ENCODE measurements at regions not wholly inside any gene's neighbourhood (a gene's known extent, or its start where the extent isn't known, plus 50 kb on each side); places are given as distances from the start of the nearest gene placed in this dataset.

DNA sequence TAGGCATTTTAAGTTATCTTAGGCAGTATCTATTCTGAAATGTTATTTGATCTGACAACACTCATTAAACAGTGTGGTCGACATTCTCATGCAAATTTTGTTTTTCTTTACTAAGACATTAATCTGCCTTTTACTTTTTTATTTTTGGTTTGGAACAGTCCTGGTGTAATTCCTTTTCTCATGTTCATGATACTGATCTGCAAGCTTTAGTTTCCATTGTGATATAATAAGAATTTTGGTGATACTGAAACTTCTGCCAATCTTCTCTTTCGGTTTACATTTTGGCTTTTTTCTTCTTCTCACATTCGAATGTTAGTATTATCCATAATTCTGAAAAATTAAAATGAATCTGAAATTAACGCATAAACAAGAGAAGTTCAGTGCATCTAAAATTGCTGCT lies 281.9 kb upstream of the MTPN start:
- TF ChIP-seq ZNF384 (IDR thresholded peaks at IDR 0.05): no peak
- TF ChIP-seq ARNT (IDR thresholded peaks at IDR 0.05): no peak
- TF ChIP-seq FOXK2 (IDR thresholded peaks at IDR 0.05): no peak
- no peak for TF ChIP-seq HDGF (IDR thresholded peaks at IDR 0.05; ENCODE audit: borderline replicate concordance)
- TF ChIP-seq L3MBTL2 (conservative IDR thresholded peaks at IDR 0.05): no peak
- no peak for TF ChIP-seq NFRKB (IDR thresholded peaks at IDR 0.05)
- TF ChIP-seq, protein P1, sequence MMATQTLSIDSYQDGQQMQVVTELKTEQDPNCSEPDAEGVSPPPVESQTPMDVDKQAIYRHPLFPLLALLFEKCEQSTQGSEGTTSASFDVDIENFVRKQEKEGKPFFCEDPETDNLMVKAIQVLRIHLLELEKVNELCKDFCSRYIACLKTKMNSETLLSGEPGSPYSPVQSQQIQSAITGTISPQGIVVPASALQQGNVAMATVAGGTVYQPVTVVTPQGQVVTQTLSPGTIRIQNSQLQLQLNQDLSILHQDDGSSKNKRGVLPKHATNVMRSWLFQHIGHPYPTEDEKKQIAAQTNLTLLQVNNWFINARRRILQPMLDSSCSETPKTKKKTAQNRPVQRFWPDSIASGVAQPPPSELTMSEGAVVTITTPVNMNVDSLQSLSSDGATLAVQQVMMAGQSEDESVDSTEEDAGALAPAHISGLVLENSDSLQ (IDR thresholded peaks at IDR 0.05): no peak
- CTCF ChIA-PET: interaction anchor here (0.7 kb wide), 1 partner anchor 92 kb away, joined by 3 read pairs; no protein-coding TSS in a partner anchor
- DNase-seq (ENCODE audit: extremely low spot score): no peak
- POLR2A ChIA-PET: no interaction called here

GRCh38 chr7:136256491-136256890 lies 279.3 kb upstream of the MTPN start:
- TF ChIP-seq ELF4 (IDR thresholded peaks at IDR 0.05): no peak
- no peak for TF ChIP-seq SP1 (IDR thresholded peaks at IDR 0.05)
- TF ChIP-seq FOXA1 (IDR thresholded peaks at IDR 0.05): no peak
- TF ChIP-seq, protein P1 (IDR thresholded peaks at IDR 0.05): no peak
- TF ChIP-seq FOXK2 (IDR thresholded peaks at IDR 0.05): no peak
- no peak for TF ChIP-seq TARDBP (IDR thresholded peaks at IDR 0.05)
- no peak for TF ChIP-seq CTBP1 (IDR thresholded peaks at IDR 0.05; ENCODE audit: borderline replicate concordance)
- TF ChIP-seq BHLHE40 (IDR thresholded peaks at IDR 0.05; ENCODE audit: borderline replicate concordance): no peak
- ChIA-PET POLR2A (no interaction called here), CTCF (no interaction called here)
- DNase-seq (ENCODE audit: extremely low spot score): no peak

DNA sequence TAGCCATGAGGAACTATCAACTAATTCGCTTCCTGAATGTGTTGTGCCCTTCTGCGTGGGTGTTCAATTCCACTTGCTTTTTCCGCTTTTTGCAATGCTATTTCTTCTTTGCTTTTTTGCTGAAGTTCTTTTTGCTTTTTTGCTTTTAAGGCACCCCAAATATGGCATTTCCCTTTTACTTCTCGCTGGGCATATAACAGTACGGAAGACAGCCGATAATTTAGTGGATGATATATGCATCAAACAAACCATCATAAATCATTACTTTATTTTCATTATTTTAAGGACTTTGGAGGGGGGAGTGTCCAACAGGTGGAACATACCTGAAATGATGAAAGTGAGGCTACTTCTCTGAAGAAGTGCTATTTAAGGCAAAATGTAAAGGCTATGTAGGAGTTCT lies 277.0 kb upstream of the MTPN start:
- ChIA-PET POLR2A (no interaction called here), CTCF (no interaction called here)
- DNase-seq (ENCODE audit: extremely low spot score): no peak
- no peak for TF ChIP-seq HDGF (IDR thresholded peaks at IDR 0.05; ENCODE audit: borderline replicate concordance)
- no peak for TF ChIP-seq ARNT (IDR thresholded peaks at IDR 0.05)
- TF ChIP-seq SP1 (IDR thresholded peaks at IDR 0.05): no peak
- no peak for TF ChIP-seq BHLHE40 (IDR thresholded peaks at IDR 0.05; ENCODE audit: borderline replicate concordance)
- TF ChIP-seq, protein P1 (IDR thresholded peaks at IDR 0.05): no peak
- TF ChIP-seq ZNF384 (IDR thresholded peaks at IDR 0.05): no peak
- no peak for TF ChIP-seq L3MBTL2 (conservative IDR thresholded peaks at IDR 0.05)
- TF ChIP-seq CTBP1 (IDR thresholded peaks at IDR 0.05; ENCODE audit: borderline replicate concordance): no peak
- TF ChIP-seq NFRKB (IDR thresholded peaks at IDR 0.05): no peak
- TF ChIP-seq SUZ12 (IDR thresholded peaks at IDR 0.05): no peak
- TF ChIP-seq FOXK2 (IDR thresholded peaks at IDR 0.05): no peak

DNA sequence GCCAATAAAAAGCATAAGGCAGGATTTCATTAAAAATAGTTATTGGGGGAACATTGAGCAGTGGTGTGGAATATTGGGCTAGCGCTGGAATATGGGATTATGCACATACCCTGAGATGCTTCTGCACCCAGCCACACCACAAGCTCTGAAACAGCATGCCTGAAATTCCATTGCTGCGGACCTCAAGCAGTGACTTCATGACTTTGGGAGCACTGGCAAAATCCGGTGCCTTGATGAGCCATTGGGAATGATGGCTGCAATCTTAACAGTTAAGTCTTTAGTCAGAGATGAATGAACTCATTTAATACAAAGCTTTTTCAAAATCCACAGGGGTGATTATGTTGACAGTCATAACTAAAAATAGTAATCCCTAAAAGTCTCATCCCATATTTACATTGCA lies 274.7 kb upstream of the MTPN start:
- POLR2A ChIA-PET: no interaction called here
- DNase-seq (ENCODE audit: extremely low spot score): no peak
- CTCF ChIA-PET: no interaction called here
- no peak for TF ChIP-seq HDGF (IDR thresholded peaks at IDR 0.05; ENCODE audit: borderline replicate concordance)

DNA sequence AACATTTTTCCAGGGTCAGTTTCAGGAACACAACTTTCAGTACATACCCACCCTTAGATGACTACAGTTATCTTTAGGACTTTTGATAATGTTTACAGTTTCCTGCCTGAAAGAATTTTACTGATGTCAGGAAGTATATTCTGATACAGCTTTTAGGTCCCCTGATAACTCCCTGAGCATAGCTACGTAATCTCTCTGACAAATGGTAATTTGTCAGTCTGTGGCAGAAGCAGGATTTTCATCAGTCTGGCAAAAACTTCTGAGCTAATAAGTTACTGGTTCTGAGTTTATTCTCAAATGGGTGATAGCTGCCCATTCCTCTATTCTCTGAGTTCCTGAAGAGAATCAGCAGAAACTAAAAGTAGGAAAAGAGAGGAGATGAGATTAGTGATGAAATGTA lies 270.1 kb upstream of the MTPN start:
- CTCF ChIA-PET: interaction anchor here (0.7 kb wide), 1 partner anchor 771 kb away, joined by 3 read pairs; no protein-coding TSS in a partner anchor
- POLR2A ChIA-PET: no interaction called here
- no peak for TF ChIP-seq CTBP1 (IDR thresholded peaks at IDR 0.05; ENCODE audit: borderline replicate concordance)
- no peak for TF ChIP-seq ARNT (IDR thresholded peaks at IDR 0.05)
- TF ChIP-seq L3MBTL2 (conservative IDR thresholded peaks at IDR 0.05): no peak
- no peak for TF ChIP-seq LEF1 (IDR thresholded peaks at IDR 0.05; ENCODE audit: borderline replicate concordance)
- TF ChIP-seq, protein P1 (IDR thresholded peaks at IDR 0.05): no peak
- no peak for TF ChIP-seq NFRKB (IDR thresholded peaks at IDR 0.05)
- no peak for TF ChIP-seq FOXK2 (IDR thresholded peaks at IDR 0.05)
- no peak for TF ChIP-seq FOXM1 (IDR thresholded peaks at IDR 0.05; ENCODE audit: borderline replicate concordance)
- no peak for TF ChIP-seq TARDBP (IDR thresholded peaks at IDR 0.05)
- TF ChIP-seq SUZ12 (IDR thresholded peaks at IDR 0.05): no peak
- TF ChIP-seq ELF4 (IDR thresholded peaks at IDR 0.05): no peak
- TF ChIP-seq HDGF (IDR thresholded peaks at IDR 0.05; ENCODE audit: borderline replicate concordance): no peak
- no peak for TF ChIP-seq SP1 (IDR thresholded peaks at IDR 0.05)
- no peak for TF ChIP-seq BHLHE40 (IDR thresholded peaks at IDR 0.05; ENCODE audit: borderline replicate concordance)
- no peak for TF ChIP-seq ZNF384 (IDR thresholded peaks at IDR 0.05)
- no peak for TF ChIP-seq FOXA1 (IDR thresholded peaks at IDR 0.05)
- no peak for DNase-seq (ENCODE audit: extremely low spot score)

DNA sequence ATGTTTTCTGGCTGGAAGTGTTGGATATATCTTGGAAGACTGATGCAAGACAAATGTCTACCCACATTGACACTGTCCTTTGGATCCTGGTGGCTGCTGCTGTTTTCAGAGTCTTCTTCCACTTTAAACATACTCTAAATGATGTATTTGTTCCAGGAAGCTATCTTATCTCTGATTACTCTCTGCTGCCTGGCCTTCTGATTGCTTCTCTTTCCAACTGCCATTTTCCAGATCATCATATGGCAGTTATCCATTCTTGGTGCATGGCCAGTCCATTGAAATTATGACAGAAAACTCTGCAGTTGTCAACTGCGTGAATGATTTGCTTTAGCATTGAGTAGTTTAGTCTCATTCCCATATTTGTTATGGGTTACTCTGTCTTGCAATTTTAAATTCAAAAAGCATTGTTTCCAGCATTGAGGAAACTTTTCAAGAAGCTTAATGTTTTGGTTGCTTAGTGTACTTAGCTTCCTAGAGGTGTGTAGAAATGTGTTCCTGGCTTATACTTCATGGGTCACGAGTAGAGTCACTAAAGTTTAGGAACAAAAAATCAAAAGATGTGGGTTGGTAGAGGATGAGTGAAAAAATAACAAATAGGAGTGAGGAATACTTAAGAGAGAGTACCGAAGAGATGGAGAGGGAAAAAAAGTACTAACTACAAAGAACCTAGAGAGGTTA lies 268.3 kb upstream of the MTPN start:
- CTCF ChIA-PET: no interaction called here
- DNase-seq (ENCODE audit: extremely low spot score): no peak
- TF ChIP-seq HDGF (IDR thresholded peaks at IDR 0.05; ENCODE audit: borderline replicate concordance): no peak
- no peak for TF ChIP-seq ARNT (IDR thresholded peaks at IDR 0.05)
- no peak for TF ChIP-seq CTBP1 (IDR thresholded peaks at IDR 0.05; ENCODE audit: borderline replicate concordance)
- TF ChIP-seq, protein P1 (IDR thresholded peaks at IDR 0.05): no peak
- no peak for TF ChIP-seq ZNF384 (IDR thresholded peaks at IDR 0.05)
- TF ChIP-seq ELF4 (IDR thresholded peaks at IDR 0.05): no peak
- no peak for TF ChIP-seq SUZ12 (IDR thresholded peaks at IDR 0.05)
- TF ChIP-seq L3MBTL2 (conservative IDR thresholded peaks at IDR 0.05): no peak
- TF ChIP-seq FOXK2 (IDR thresholded peaks at IDR 0.05): no peak
- TF ChIP-seq SP1 (IDR thresholded peaks at IDR 0.05): no peak

More for the DNA sequence above, 268.3 kb upstream of the MTPN start:
- POLR2A ChIA-PET: no interaction called here

All from HEK293T (cell line).